ENCODE measurements at regions not wholly inside any gene's neighbourhood (a gene's known extent, or its start where the extent isn't known, plus 50 kb on each side); places are given as distances from the start of the nearest gene placed in this dataset.
"Not testable (repeated sequence)": the region's sequence is repeated elsewhere in the genome, so short reads cannot be mapped to it uniquely, and the experiment has no call there.

DNA sequence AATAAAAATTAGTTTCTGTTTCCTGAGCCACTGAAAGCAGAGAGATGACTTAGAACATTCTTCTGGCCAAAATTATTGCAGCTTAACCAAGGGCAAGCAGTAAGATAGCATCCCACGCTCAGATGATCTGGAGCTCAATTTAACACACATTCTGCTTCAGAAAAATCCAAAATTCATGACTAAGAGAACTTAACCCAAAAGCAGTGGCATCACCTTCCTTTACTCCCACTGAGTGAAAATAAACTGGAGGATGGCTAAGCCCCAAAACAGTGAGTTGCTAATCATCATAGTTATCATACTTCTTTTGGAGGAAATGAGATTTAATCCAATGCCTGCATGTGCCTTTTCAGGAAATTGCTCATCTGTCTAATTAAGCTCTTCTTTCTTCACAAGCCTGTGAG, 195.4 kb downstream of the DUSP6 start:
- no peak for DNase-seq (ENCODE audit: low read depth in 3 of 3)

DNA sequence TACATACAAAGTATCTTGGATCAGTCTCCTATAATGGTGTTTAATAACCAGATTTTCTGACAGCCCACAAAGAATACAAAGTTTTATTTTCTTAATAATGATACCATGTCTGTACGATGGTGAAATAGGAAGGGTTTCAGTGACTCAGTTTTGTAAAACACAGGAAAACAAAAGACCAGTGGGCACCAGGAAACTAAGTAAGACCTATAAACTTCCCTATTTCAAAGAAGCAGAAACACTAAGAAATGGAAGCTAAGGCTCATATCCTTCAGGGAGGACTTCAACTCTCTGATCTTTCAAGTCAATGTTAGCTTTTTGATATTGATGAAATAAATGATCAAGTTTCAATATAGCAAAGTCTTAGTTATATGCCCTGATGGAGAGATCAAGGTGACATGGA, 196.0 kb downstream of the DUSP6 start:
- no peak for DNase-seq (ENCODE audit: low read depth in 3 of 3)

DNA sequence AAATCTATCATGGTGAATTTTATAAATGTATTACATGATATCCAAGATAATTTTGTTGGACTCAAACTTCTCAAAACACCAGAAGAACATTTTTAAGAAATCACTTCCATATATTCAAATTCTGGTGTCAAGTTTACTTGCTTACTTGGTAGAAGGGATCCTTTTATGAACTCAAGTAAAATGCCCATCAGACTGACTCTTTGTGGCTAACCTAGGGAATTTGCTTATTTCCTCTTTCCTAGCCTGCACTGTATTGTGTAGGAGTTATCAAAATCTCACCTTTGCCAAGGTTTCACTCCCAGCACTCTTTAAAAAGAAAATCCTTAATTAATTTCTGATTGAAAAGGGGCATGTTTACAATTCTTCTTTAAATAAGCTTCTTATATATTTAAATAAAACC, 196.5 kb downstream of the DUSP6 start:
- DNase-seq (ENCODE audit: low read depth in 3 of 3): no peak

DNA sequence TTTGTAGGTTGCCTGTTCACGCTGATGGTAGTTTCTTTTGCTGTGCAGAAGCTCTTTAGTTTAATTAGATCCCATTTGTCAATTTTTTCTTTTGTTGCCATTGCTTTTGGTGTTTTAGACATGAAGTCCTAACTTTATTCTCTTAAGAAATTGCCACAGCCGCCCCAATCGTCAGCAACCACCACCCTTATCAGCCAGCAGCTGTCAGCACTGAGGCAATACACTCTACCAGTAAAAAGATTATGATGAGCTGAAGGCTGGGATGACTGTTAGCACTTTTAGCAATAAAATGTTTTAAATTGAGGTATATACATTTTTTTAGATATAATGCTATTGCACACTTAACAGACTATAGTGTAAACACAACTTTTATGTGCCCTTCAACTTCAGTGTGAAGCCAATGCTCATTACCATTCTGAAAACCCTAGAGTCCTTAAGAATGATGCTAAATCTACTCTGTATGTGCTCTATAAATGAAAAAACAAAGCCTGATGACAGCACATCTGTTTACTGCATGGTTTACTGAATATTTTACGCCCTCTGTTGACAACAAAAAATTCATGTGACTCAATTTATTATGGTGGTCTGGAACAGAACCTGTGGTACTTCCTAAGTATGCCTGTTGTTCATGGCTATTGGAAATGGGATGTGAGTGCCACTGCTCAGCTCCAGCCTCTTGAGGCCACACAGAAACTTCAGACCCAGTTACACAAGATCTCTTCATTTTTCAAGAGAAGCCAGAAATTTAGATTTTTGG, 197.4 kb downstream of the DUSP6 start:
- no peak for DNase-seq (ENCODE audit: low read depth in 3 of 3)

DNA sequence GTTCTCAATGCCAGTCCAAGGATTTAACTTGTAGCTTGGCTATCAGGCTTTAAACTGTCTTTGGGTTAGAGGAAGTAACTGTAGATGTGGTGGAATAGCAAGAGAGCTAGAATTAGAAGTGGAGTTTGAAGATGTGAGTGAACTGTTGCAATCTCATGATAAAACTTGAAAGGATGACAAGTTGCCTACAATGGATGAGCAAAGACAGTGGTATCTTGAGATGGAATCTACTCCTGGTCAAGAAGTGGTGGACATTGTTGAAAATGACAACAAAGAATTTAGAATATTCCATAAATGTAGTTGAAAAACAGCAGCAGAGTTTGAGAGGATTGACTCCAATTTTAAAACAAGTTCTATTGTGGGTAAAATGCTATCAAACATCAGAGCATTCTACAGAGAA, 199.0 kb downstream of the DUSP6 start:
- DNase-seq (ENCODE audit: low read depth in 3 of 3): no peak

DNA sequence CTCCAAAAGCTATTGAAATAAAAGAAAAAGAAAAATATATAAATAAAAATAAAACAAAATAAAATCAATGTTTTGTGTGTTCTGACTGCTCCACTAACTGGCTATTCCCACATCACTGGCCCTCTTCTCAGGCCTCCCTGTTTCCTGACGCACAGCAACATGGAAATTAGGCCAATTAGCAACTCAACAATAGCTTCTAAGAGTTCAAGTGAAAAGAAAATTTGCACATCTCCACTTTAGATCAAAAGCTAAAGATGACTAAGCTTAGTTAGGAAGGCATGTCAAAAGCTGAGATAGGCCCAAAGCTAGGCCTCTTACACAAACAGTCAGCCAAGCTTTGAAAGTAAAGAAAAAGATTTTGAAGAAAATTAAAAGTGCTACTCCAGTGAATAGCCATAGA, 200.8 kb downstream of the DUSP6 start:
- DNase-seq (ENCODE audit: low read depth in 3 of 3): no peak

DNA sequence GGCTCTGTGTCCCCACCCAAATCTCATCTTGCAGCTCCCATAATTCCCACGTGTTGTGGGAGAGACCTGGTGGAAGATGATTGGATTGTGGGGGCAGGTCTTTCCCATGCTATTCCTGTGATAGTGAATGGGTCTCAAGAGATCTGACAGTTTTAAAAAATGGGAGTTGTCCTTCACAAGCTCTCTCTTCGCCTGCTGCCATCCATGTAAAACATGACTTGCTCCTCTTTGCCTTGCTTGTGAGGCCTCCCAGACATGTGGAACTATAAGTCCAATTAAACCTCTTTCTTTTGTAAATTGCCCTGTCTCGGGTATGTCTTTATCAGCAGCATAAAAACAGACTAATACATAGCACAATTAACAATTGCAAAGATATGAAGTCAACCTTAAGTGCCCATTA, 201.5 kb downstream of the DUSP6 start:
- not testable (repeated sequence) for DNase-seq (ENCODE audit: low read depth in 3 of 3)

DNA sequence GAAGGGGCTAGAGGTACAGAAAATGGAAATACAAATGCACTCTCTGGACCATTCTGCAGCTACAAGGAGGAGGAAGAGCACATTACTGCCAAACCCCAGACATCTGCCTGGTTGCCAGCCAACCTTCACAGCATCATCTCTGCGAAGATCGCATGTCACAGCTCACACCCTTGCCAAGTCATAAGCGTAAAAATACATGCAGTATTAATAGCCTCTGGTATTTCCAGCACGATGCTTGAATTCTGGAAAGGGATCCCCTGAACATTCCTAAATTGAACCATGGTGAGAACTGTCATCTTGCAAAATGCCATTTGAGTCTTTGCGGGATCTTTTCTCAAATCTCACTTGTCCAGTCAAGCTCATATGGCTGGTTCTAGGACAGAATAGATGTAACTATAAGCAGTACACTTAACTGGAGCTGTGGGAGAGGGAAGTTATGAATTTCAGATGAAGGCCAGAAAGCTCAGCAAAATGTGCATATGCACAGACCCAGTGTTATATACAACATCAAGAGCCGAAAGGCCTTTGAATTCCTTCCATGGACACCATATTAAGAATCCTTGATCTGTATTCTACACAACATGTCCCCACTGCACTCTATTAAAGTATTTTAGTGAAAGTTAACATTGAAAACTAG, 211.6 kb downstream of the DUSP6 start:
- DNase-seq (ENCODE audit: low read depth in 3 of 3): no peak

DNA sequence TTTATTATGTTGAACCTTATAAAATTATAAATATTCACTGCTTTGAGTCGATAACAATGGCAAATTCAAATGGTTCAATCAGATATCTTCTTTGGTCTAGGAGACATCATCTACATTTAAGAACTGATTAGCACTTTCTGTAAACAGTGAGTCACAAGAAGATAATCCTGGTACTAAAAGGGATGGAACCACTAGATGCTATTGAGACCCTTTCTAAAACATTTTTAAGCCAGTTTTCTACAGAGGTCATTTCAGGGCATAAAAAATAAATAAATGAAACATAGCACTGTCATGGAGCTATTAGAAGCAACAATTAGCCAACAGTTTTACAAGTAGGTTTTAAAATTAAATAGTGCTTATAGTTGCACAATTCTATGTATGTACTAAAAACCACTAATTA, 212.2 kb downstream of the DUSP6 start:
- no peak for DNase-seq (ENCODE audit: low read depth in 3 of 3)

DNA sequence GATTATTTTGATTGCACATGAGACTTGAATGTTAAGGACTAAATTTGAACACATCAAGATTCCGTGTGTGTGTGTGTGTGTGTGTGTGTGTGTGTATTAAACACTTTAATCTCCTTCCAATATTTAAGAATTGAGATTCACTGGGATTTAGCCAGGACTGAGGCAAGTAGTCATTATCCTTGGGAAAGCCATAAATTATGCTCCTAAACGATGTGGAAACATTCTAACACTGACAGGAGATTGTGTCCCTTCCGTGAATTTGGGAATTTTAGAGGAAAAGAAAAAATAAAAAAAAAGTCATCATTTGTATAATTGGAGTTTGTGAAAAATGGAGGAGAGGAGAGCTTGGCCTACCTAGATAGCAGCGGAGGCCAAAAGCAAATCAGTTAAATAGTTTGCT, 212.9 kb downstream of the DUSP6 start:
- no peak for DNase-seq (ENCODE audit: low read depth in 3 of 3)

DNA sequence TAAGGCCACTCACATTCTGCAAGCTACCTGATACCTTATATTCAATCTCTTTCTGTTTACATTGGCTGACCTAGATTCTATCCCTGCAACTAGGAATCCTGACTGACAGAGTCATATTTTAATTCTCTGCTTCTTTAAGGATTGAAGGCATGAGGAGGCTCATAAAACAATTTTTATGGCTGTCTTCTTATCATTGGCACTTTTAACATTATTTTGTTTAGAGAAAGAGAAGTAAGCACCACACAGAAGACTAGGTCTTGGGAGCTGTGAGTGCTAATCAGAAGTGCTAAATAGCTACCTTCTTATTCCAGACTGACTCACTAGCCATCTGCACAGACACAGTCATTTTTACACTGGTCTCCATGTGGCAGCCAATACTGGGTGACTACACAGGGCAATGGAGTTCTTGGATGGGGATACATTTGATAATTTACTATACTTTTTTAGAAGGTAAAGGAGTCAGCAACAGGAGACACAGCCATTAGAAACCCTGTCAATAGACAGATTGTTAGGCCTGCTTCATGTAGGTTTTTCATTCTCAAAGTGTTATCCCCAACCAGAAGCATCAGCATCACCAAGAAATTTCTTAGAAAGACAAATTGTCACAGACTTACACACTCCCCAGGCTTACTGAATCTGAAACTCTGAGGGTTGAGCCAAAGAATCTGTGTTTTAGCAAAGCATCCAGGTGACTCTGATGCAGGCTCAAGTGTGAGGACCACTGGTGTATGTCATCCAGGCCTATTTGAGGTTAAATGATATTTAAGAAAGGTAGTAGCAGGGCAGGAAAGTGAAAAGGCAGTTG, 214.1 kb downstream of the DUSP6 start:
- no peak for DNase-seq (ENCODE audit: low read depth in 3 of 3)

DNA sequence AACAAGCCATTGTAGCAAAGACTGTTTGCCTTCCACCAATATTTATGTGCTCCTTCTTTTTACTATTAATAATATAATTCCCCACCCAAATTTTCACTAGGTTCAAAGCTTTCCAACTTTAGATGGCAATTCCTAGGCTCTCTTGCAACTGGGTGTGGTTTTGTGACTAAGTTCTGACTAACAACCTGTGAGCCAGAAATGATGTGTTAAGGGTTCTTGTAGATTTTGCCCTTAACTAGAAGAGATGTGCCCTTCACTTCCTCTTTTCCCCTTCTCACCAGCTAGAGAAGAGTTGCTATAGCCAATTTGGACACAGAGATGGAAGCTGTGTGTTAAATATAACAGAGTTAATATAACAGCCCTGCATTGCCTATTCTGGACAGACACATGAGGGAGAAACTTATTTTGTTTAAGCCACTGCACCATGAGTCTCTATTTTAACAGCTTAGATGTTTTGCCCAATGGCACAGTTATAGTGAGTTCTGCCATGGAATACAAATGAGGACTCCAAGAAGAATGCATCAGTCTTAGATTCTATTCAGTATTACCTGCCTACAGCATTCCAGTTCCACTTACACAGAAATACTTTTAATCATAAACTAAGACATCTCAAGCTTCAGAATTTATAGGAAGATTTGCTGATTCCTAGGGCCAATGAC, 216.2 kb downstream of the DUSP6 start:
- DNase-seq (ENCODE audit: low read depth in 3 of 3): peak in 1 of 3 donors; percentile 8

DNA sequence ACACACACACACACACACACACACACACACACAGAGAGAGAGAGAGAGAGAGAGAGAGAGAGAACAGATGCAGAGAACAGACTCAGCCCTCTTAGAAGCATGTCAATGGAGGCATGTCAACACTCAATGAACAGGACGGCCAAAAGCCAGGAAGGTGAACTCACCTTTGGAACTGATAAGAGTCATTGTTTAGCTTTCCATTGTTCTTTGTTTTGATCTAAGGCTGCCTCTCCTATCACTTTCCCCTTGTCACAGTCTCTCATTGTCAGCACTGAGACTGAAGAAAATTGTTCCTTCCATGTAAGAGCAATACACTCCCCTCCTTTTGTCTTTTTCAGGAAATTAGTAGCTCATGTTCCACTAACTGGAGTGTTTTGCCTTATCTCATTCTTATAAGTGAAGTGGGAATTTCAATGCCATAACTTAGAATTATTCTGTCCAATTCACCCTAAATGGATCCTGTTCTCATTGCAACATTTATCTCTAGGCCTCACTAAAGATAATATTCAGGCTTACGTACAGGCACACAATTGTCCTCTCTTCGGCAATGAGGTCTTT, 218.0 kb downstream of the DUSP6 start:
- DNase-seq (ENCODE audit: low read depth in 3 of 3): no peak

DNA sequence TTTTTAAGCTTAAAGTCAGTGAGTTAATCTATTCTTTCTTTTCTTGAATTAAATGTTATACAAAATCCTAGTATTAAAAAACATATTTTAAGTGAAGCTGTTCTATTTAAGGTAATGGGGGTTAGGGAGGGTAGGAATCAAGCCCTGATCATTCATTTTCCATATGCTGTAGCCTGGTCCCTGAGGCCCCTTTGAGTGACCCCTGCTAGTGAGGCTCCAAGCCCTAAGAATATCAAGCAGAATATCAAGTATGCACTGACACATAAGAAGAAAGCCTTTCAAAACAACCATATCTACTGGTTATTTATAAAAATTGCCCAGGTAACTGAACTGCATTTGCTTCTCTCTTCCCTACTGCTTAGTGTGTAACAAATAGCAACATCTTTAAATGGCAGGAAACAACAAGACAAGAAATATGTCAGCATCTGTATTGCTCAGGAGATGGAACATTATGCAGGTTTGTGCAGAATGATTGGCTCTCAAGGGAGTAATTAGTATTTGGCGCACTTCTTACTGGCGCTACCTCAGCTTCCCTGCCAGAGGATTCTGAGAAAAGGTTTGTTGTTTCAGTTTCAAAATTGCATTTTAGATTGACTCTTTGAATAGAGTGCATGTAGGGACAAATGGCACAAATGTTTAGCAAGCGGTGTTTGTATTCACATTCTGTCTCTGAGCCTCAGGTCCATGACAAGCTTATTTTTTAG, 223.0 kb downstream of the DUSP6 start:
- DNase-seq (ENCODE audit: low read depth in 3 of 3): no peak

DNA sequence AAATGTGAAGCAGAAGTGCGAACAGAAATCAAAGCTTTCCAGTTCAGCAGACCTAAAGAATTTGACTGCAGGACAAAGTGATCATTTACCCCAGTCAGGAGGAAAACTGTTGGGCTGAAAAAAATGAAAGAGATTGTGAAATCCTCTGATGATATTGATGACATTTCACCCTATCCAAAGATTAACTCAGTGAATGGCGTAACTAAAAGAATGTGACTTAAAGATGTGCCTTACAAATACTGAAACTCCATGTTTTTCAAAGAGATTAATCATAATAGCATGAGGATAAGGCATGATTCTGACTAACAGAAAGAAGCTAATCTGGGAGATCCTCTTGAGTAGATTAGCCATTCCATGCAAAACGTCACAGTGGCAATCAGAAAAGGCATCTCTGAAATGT, 225.6 kb downstream of the DUSP6 start:
- no peak for DNase-seq (ENCODE audit: low read depth in 3 of 3)

DNA sequence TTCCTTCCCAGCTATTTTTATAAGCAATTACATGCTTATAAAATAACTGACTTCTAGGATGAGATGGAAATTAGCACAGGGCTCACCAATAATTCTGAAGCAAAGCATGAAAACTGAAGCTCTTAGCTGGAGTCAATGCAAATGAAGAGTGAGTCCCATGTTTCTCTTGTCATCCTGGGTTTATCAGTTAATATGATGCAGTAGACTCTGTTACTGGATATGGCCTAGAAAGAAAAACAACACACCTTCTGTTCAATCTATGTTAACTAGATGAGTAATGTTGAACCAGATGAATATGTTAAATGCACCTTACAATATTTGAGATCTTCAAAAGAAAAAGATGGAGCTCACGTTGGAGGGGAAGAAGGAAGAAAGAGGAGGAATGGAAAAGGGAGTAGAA, 229.4 kb downstream of the DUSP6 start:
- no peak for DNase-seq (ENCODE audit: low read depth in 3 of 3)

DNA sequence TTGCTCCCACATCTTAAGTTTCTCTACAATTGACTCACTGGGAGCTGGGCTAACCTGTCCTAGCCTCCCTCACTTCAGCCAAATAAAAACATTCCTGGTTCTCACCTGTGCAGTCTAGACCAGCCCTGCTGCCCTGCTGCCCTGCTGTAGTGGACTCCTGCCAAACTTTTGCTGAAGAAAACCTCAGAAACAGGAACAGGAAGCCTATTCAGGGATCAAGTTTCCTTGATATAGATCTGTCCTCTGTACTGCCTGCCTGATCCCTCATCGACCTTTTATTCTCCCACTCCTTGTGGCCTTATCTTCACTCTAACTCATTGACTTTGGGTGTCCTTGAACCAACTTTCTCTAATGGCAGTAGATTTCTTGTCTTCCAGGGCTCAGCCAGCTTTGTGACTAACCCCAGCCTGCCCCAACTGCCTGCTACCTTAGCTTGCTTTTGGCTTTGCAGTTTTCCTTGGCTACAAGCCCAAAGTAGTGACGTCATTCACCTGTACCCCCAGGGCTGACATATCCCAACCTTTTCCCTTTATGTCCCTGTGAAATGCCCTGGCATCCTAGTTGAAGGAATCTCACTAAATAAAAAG, 234.8 kb downstream of the DUSP6 start:
- DNase-seq (ENCODE audit: low read depth in 3 of 3): no peak

DNA sequence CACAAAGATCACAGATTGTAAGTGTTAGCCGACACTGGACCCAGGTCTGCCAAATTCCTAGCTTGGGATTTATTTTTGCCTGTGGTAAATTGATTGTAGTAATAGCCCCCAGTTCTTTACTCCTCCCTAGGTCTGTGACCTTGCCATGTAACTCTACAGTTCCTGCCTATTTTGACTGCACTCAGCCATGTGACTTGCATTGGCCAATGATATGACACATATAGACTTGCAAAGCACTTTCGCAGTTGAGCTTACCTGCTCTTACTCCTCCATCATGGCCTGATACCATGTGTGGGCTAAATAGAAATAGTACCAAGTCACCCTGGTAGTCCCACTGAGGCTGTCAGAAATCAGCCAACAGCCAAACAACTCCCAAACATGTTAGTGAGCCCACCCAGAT, 240.3 kb downstream of the DUSP6 start:
- DNase-seq (ENCODE audit: low read depth in 3 of 3): no peak

DNA sequence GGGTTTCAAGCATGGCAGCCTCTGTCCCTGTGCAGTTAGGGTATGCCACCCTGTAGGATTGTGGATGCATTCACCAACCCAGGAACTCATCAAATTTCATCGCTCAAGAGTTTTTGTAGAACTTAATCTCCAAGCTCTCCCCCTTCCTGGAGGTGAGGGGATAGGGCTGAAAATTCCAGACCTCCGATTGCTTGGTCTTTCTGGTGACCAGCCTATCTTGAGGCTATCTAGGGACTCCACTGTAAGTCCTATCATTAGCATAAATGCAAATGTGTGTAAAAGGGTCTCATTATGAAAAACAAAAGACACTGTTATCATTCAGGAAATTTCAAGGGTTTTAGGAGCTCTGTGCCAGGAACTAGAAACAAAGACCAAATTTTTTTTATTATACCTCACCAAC, 244.0 kb downstream of the DUSP6 start:
- DNase-seq (ENCODE audit: low read depth in 3 of 3): no peak

DNA sequence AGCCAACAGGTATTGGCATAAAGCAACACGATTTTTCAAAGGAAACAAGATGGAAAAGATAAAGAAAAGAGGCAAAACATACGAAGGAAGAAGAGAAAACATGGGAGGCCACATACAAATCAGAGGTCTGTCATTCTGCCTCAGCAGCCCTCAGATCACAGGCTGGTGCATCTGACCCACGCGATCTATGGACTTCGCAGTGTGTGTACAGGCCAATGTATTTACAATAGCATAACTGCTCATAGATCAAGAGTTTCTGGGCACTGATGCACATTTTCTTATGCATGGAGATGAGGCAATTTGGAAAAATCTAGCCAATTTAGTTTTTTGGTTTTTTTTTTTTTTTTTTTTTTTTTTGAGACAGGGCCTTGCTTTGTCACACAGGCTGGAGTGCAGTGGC, 245.4 kb downstream of the DUSP6 start:
- DNase-seq (ENCODE audit: low read depth in 3 of 3): no peak

DNA sequence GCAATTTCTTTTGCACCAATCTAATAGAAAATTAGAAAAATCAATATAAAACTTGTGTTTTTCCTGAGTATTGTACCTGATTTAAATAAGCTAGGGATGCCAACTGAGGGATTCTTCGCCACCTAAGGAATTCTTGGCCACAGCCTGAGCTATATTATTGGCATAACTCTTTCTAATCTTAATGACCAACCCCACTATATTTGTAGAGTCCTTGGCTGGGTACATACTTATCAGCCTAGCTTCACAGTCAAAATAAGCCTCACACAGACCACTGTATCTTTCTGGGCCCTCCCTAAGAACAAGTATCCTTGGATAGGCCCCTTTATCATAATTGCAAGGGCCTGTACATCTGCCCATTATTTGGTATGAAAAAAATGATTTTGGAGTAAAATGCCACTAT, 247.1 kb downstream of the DUSP6 start:
- no peak for DNase-seq (ENCODE audit: low read depth in 3 of 3)
